ENCODE measurements at regions not wholly inside any gene's neighbourhood (a gene's known extent, or its start where the extent isn't known, plus 50 kb on each side); places are given as distances from the start of the nearest gene placed in this dataset.

DNA sequence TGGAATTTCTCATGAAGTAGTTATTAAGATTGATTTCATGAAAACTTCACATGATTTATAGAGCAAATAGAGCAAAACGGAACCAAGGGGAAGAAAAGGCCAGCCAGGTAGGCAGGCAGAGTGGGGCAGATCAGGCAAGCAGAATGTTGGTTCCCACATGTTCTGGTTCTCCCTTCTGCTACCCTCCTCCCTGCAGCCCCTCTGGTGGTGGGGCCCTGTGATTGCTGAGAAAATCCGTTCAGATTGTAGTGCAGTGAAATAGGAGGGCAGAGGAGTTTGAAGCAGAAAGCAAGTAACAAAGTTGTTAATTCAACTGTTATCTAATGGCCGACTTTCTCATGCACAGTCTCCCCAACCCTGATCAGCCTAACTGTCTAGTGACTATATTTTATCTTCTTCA lies 185.3 kb downstream of the MID1IP1 start:
- no peak for TF ChIP-seq CTCF (IDR thresholded peaks at IDR 0.05 in 2 of 3, conservative IDR thresholded peaks at IDR 0.05 in 1 of 3; ENCODE audit: insufficient read depth in 2 of 3, low read depth in 1 of 3, low read length in 3 of 3)
- TF ChIP-seq RNF2 (IDR thresholded peaks at IDR 0.05), result no peak
- TF ChIP-seq ELF1 (tag; IDR thresholded peaks at IDR 0.05), result no peak
- TF ChIP-seq EP300 (IDR thresholded peaks at IDR 0.05; ENCODE audit: low read length), result no peak
- TF ChIP-seq ZBTB49 (CRISPR knock-in tag; IDR thresholded peaks at IDR 0.05; ENCODE audit: borderline replicate concordance), result no peak
- TF ChIP-seq BRD9 (IDR thresholded peaks at IDR 0.05; ENCODE audit: low read depth, partially characterized antibody), result no peak
